ENCODE measurements at regions not wholly inside any gene's neighbourhood (a gene's known extent, or its start where the extent isn't known, plus 50 kb on each side); places are given as distances from the start of the nearest gene placed in this dataset.
"Not testable (repeated sequence)": the region's sequence is repeated elsewhere in the genome, so short reads cannot be mapped to it uniquely, and the experiment has no call there.

- Histone ChIP-seq H3K9me3 (ENCODE audit: control insufficient read depth in 2 of 2, low read length in 2 of 2) (no peaks in the 10 kb centered on the region), H3K9ac (ENCODE audit: low read length in 2 of 2) (no peak overlapping the region), H3K27ac (ENCODE audit: low read length) (no peak overlapping the region), H3K36me3 (ENCODE audit: control insufficient read depth in 2 of 2, insufficient read depth in 2 of 2, low read length in 2 of 2) (no peaks in the 10 kb centered on the region), H3K4me3 (ENCODE audit: low read length in 2 of 2) (no peak overlapping the region), H3K27me3 (ENCODE audit: control insufficient read depth in 1 of 2, insufficient read depth in 2 of 2, low read length in 2 of 2) (no peaks in the 10 kb centered on the region), H3K4me1 (ENCODE audit: control insufficient read depth, insufficient read depth, low read length) (no peaks in the 10 kb centered on the region)
Measured at GRCh38 chr2:84309281-84309680, 149.8 kb downstream of the SUCLG1 start.

- no peaks in the 10 kb centered on the region for H3K36me3 ChIP-seq (ENCODE audit: control insufficient read depth in 2 of 2, insufficient read depth in 2 of 2, low read length in 2 of 2)
- H3K9me3 ChIP-seq (ENCODE audit: control insufficient read depth in 2 of 2, low read length in 2 of 2): no peaks in the 10 kb centered on the region
- no peaks in the 10 kb centered on the region for H3K27me3 ChIP-seq (ENCODE audit: control insufficient read depth in 1 of 2, insufficient read depth in 2 of 2, low read length in 2 of 2)
Measured at GRCh38 chr2:84306361-84306760, 152.7 kb downstream of the SUCLG1 start.

GRCh38 chr2:84302513-84303412 is 156.3 kb downstream of the SUCLG1 start:
- no peak overlapping the region for H3K27ac ChIP-seq (ENCODE audit: low read length)
- no peaks in the 10 kb centered on the region for H3K27me3 ChIP-seq (ENCODE audit: control insufficient read depth in 1 of 2, insufficient read depth in 2 of 2, low read length in 2 of 2)
- no peak overlapping the region for H3K9ac ChIP-seq (ENCODE audit: low read length in 2 of 2)
- H3K4me3 ChIP-seq (ENCODE audit: low read length in 2 of 2): no peak overlapping the region
- no peaks in the 10 kb centered on the region for H3K36me3 ChIP-seq (ENCODE audit: control insufficient read depth in 2 of 2, insufficient read depth in 2 of 2, low read length in 2 of 2)
- no peaks in the 10 kb centered on the region for H3K4me1 ChIP-seq (ENCODE audit: control insufficient read depth, insufficient read depth, low read length)
- no peaks in the 10 kb centered on the region for H3K9me3 ChIP-seq (ENCODE audit: control insufficient read depth in 2 of 2, low read length in 2 of 2)

More at GRCh38 chr2:84306361-84306760, 152.7 kb downstream of the SUCLG1 start:
- no peaks in the 10 kb centered on the region for H3K4me1 ChIP-seq (ENCODE audit: control insufficient read depth, insufficient read depth, low read length)
- H3K4me3 ChIP-seq (ENCODE audit: low read length in 2 of 2): no peak overlapping the region
- no peak overlapping the region for H3K27ac ChIP-seq (ENCODE audit: low read length)
- H3K9ac ChIP-seq (ENCODE audit: low read length in 2 of 2): no peak overlapping the region

GRCh38 chr2:84301717-84302116 is 157.4 kb downstream of the SUCLG1 start:
- no peaks in the 10 kb centered on the region for H3K4me1 ChIP-seq (ENCODE audit: control insufficient read depth, insufficient read depth, low read length)
- H3K4me3 ChIP-seq (ENCODE audit: low read length in 2 of 2): no peak overlapping the region
- no peaks in the 10 kb centered on the region for H3K36me3 ChIP-seq (ENCODE audit: control insufficient read depth in 2 of 2, insufficient read depth in 2 of 2, low read length in 2 of 2)
- H3K27me3 ChIP-seq (ENCODE audit: control insufficient read depth in 1 of 2, insufficient read depth in 2 of 2, low read length in 2 of 2): no peaks in the 10 kb centered on the region
- H3K9ac ChIP-seq (ENCODE audit: low read length in 2 of 2): no peak overlapping the region
- no peak overlapping the region for H3K27ac ChIP-seq (ENCODE audit: low read length)
- no peaks in the 10 kb centered on the region for H3K9me3 ChIP-seq (ENCODE audit: control insufficient read depth in 2 of 2, low read length in 2 of 2)

GRCh38 chr2:84300696-84301029 is 158.4 kb downstream of the SUCLG1 start:
- Histone ChIP-seq H3K27ac (ENCODE audit: low read length) (no peak overlapping the region), H3K36me3 (ENCODE audit: control insufficient read depth in 2 of 2, insufficient read depth in 2 of 2, low read length in 2 of 2) (no peaks in the 10 kb centered on the region), H3K9me3 (ENCODE audit: control insufficient read depth in 2 of 2, low read length in 2 of 2) (no peaks in the 10 kb centered on the region), H3K9ac (ENCODE audit: low read length in 2 of 2) (no peak overlapping the region), H3K4me3 (ENCODE audit: low read length in 2 of 2) (no peak overlapping the region), H3K27me3 (ENCODE audit: control insufficient read depth in 1 of 2, insufficient read depth in 2 of 2, low read length in 2 of 2) (no peaks in the 10 kb centered on the region), H3K4me1 (ENCODE audit: control insufficient read depth, insufficient read depth, low read length) (no peaks in the 10 kb centered on the region)

- not testable (repeated sequence) for H3K9me3 ChIP-seq (ENCODE audit: control insufficient read depth in 2 of 2, low read length in 2 of 2); H3K4me3 ChIP-seq (ENCODE audit: low read length in 2 of 2); H3K36me3 ChIP-seq (ENCODE audit: control insufficient read depth in 2 of 2, insufficient read depth in 2 of 2, low read length in 2 of 2); H3K9ac ChIP-seq (ENCODE audit: low read length in 2 of 2); H3K27ac ChIP-seq (ENCODE audit: low read length); H3K27me3 ChIP-seq (ENCODE audit: control insufficient read depth in 1 of 2, insufficient read depth in 2 of 2, low read length in 2 of 2); H3K4me1 ChIP-seq (ENCODE audit: control insufficient read depth, insufficient read depth, low read length)
Measured at GRCh38 chr2:84300001-84300695, 158.9 kb downstream of the SUCLG1 start.

- Histone ChIP-seq H3K27me3 (ENCODE audit: control insufficient read depth in 1 of 2, insufficient read depth in 2 of 2, low read length in 2 of 2) (no peaks in the 10 kb centered on the region), H3K9me3 (ENCODE audit: control insufficient read depth in 2 of 2, low read length in 2 of 2) (no peaks in the 10 kb centered on the region), H3K36me3 (ENCODE audit: control insufficient read depth in 2 of 2, insufficient read depth in 2 of 2, low read length in 2 of 2) (no peaks in the 10 kb centered on the region), H3K4me1 (ENCODE audit: control insufficient read depth, insufficient read depth, low read length) (no peaks in the 10 kb centered on the region), H3K4me3 (ENCODE audit: low read length in 2 of 2) (no peak overlapping the region), H3K27ac (ENCODE audit: low read length) (no peak overlapping the region), H3K9ac (ENCODE audit: low read length in 2 of 2) (no peak overlapping the region)
Measured at GRCh38 chr2:84299211-84299775, 159.8 kb downstream of the SUCLG1 start.

- H3K4me3 ChIP-seq (ENCODE audit: low read length in 2 of 2): no peak overlapping the region
- no peaks in the 10 kb centered on the region for H3K9me3 ChIP-seq (ENCODE audit: control insufficient read depth in 2 of 2, low read length in 2 of 2)
- H3K27me3 ChIP-seq (ENCODE audit: control insufficient read depth in 1 of 2, insufficient read depth in 2 of 2, low read length in 2 of 2): no peaks in the 10 kb centered on the region
- H3K27ac ChIP-seq (ENCODE audit: low read length): no peak overlapping the region
- H3K4me1 ChIP-seq (ENCODE audit: control insufficient read depth, insufficient read depth, low read length): no peaks in the 10 kb centered on the region
- no peak overlapping the region for H3K9ac ChIP-seq (ENCODE audit: low read length in 2 of 2)
- no peaks in the 10 kb centered on the region for H3K36me3 ChIP-seq (ENCODE audit: control insufficient read depth in 2 of 2, insufficient read depth in 2 of 2, low read length in 2 of 2)
Measured at GRCh38 chr2:84297155-84297554, 161.9 kb downstream of the SUCLG1 start.

- no peaks in the 10 kb centered on the region for H3K4me1 ChIP-seq (ENCODE audit: control insufficient read depth, insufficient read depth, low read length)
- H3K27me3 ChIP-seq (ENCODE audit: control insufficient read depth in 1 of 2, insufficient read depth in 2 of 2, low read length in 2 of 2): no peaks in the 10 kb centered on the region
- H3K36me3 ChIP-seq (ENCODE audit: control insufficient read depth in 2 of 2, insufficient read depth in 2 of 2, low read length in 2 of 2): no peaks in the 10 kb centered on the region
- no peak overlapping the region for H3K27ac ChIP-seq (ENCODE audit: low read length)
- no peak overlapping the region for H3K9ac ChIP-seq (ENCODE audit: low read length in 2 of 2)
- no peak overlapping the region for H3K4me3 ChIP-seq (ENCODE audit: low read length in 2 of 2)
- H3K9me3 ChIP-seq (ENCODE audit: control insufficient read depth in 2 of 2, low read length in 2 of 2): peaks cover 0 to 2% of the 10 kb centered on the region in 2 donors
Measured at GRCh38 chr2:84293791-84294380, 165.2 kb downstream of the SUCLG1 start.

- no peaks in the 10 kb centered on the region for H3K4me1 ChIP-seq (ENCODE audit: control insufficient read depth, insufficient read depth, low read length)
- no peak overlapping the region for H3K9ac ChIP-seq (ENCODE audit: low read length in 2 of 2)
- H3K27me3 ChIP-seq (ENCODE audit: control insufficient read depth in 1 of 2, insufficient read depth in 2 of 2, low read length in 2 of 2): no peaks in the 10 kb centered on the region
- no peak overlapping the region for H3K27ac ChIP-seq (ENCODE audit: low read length)
- H3K4me3 ChIP-seq (ENCODE audit: low read length in 2 of 2): no peak overlapping the region
- H3K9me3 ChIP-seq (ENCODE audit: control insufficient read depth in 2 of 2, low read length in 2 of 2): peaks cover 0 to 2% of the 10 kb centered on the region in 2 donors
- no peaks in the 10 kb centered on the region for H3K36me3 ChIP-seq (ENCODE audit: control insufficient read depth in 2 of 2, insufficient read depth in 2 of 2, low read length in 2 of 2)
Measured at GRCh38 chr2:84292545-84292944, 166.5 kb downstream of the SUCLG1 start.

Measured in stomach smooth muscle (tissue), 2 donors.